Endothelial cell of umbilical vein (primary cell): ENCODE measurements at regions not wholly inside any gene's neighbourhood (a gene's known extent, or its start where the extent isn't known, plus 50 kb on each side); places are given as distances from the start of the nearest gene placed in this dataset.

Experiments
- BruUV-seq: library from RNA; stranded (reverse); fragments of 400-500 nt; replicated peaks from 2 replicates; lab custom pipeline; 2021; lab: Mats Ljungman, UMichigan
- CTCF ChIA-PET: fragments of 300-600, 350-600 bp; sonication (Branson Sonifier 250); formaldehyde crosslinking; loops from one replicate; lab custom pipeline; 2021; ENCODE audit warnings: antibody characterized with exemption, inconsistent platforms; lab: Charles Lee
- POLR2A ChIA-PET: fragments of 300-600, 350-600 bp; sonication (Branson Sonifier 250); formaldehyde crosslinking; loops from one replicate; lab custom pipeline; 2021; ENCODE audit warnings: antibody characterized with exemption, inconsistent platforms; lab: Charles Lee
- DNase-seq: peaks from one replicate; pipeline ENCODE4 v3.0.0-alpha.2; 2011; ENCODE audit warnings: low read depth, low spot score
- FAIRE-seq: peaks from 2 replicates; lab custom pipeline; 2011; peaks lifted over from hg19 to GRCh38; lab: Jason Lieb, UNC
- H2AFZ ChIP-seq: 2 replicates; pipeline ENCODE4 v1.6.0; 2012; ENCODE audit warnings: low read depth, low read length, control low read depth, inconsistent platforms
- H3K27ac ChIP-seq: 2 replicates; pipeline ENCODE4 v1.5.1; 2011; ENCODE audit warnings: low read depth, mild to moderate bottlenecking, control low read depth, low read length, moderate library complexity; ENCODE audit not compliant: insufficient read depth
- H3K27me3 ChIP-seq, 2 experiments: 2 replicates each; pipeline versions ENCODE4 v1.6.0 to v1.6.1; 2011; ENCODE audit warnings: low read length in 2 of 2, mixed read lengths in 1 of 2; ENCODE audit not compliant: control insufficient read depth in 2 of 2, insufficient read depth in 2 of 2
- H3K36me3 ChIP-seq, 2 experiments: 2 replicates in 1 of 2; 3 replicates in 1 of 2; pipeline ENCODE4 v1.5.1; 2011; ENCODE audit warnings: low read length in 2 of 2, mild to moderate bottlenecking in 1 of 2, moderate library complexity in 1 of 2; ENCODE audit not compliant: control insufficient read depth in 2 of 2, insufficient read depth in 2 of 2; ENCODE audit errors: extremely low read depth in 1 of 2
- H3K4me1 ChIP-seq: 3 replicates; pipeline ENCODE4 v1.5.1; 2011; ENCODE audit warnings: mild to moderate bottlenecking, low read length; ENCODE audit not compliant: control insufficient read depth, insufficient read depth; ENCODE audit errors: extremely low read depth
- H3K4me2 ChIP-seq: 2 replicates; pipeline ENCODE4 v1.6.1; 2011; ENCODE audit warnings: low read length, control low read depth, mixed read lengths; ENCODE audit not compliant: insufficient read depth
- H3K4me3 ChIP-seq, 3 experiments: fragments of 200-600 bp in 1 of 3; sonication (generic), shearing (Covaris generic) in 1 of 3; replicated peaks in 1 of 3; 2 replicates each; pipeline ENCODE4 v1.5.1; 2011 to 2016; ENCODE audit warnings: control low read depth in 3 of 3, low read length in 3 of 3, mild to moderate bottlenecking in 2 of 3, inconsistent platforms in 1 of 3, low read depth in 1 of 3, moderate library complexity in 1 of 3; ENCODE audit not compliant: insufficient read depth in 1 of 3
- H3K79me2 ChIP-seq: 2 replicates; pipeline ENCODE4 v1.6.0; 2012; ENCODE audit warnings: low read length, inconsistent platforms; ENCODE audit not compliant: control insufficient read depth, insufficient read depth
- H3K9ac ChIP-seq: replicated peaks from 2 replicates; pipeline ENCODE3; 2011; ENCODE audit warnings: low read length, control low read depth; ENCODE audit not compliant: insufficient read depth; ENCODE audit errors: extremely low read depth
- H3K9me1 ChIP-seq: replicated peaks from 3 replicates; pipeline ENCODE4 v1.6.0; 2011; ENCODE audit warnings: mild to moderate bottlenecking, low read length; ENCODE audit not compliant: control insufficient read depth, insufficient read depth; ENCODE audit errors: extremely low read depth
- H3K9me3 ChIP-seq: replicated peaks from 2 replicates; pipeline ENCODE4 v1.5.1; 2012; ENCODE audit warnings: low read length, inconsistent platforms; ENCODE audit not compliant: control insufficient read depth, insufficient read depth
- H4K20me1 ChIP-seq: replicated peaks from 2 replicates; pipeline ENCODE3; 2011; ENCODE audit warnings: mild to moderate bottlenecking, low read length; ENCODE audit not compliant: control insufficient read depth, insufficient read depth; ENCODE audit errors: extremely low read depth
- CTCF ChIP-seq, 2 donors: IDR thresholded peaks; 1 replicate in 1 of 2; 2 replicates in 1 of 2; pipeline ENCODE4 v1.5.1; 2011; ENCODE audit warnings: low read length in 2 of 2, mild to moderate bottlenecking in 2 of 2, moderate library complexity in 2 of 2, control low read depth in 1 of 2, inconsistent platforms in 1 of 2, low read depth in 1 of 2; ENCODE audit not compliant: insufficient read depth in 1 of 2; ENCODE audit errors: extremely low read depth in 1 of 2
- GATA2 ChIP-seq: IDR thresholded peaks from 2 replicates; pipeline ENCODE4 v1.7.0; 2011; ENCODE audit warnings: low read depth, mild to moderate bottlenecking, moderate library complexity, mixed read lengths, low read length; ENCODE audit not compliant: insufficient read length, insufficient read depth
- JUN ChIP-seq: IDR thresholded peaks from 2 replicates; pipeline ENCODE4 v1.6.1; 2011; ENCODE audit warnings: borderline replicate concordance, low read depth; ENCODE audit not compliant: insufficient read length, insufficient read depth
- MYC ChIP-seq: IDR thresholded peaks from one replicate; pipeline ENCODE4 v1.6.1; 2011; ENCODE audit warnings: mild to moderate bottlenecking, low read depth, low read length
- dilution Hi-C: fragments of 300-500 bp; cut with MboI; formaldehyde crosslinking; loops from one replicate; pipeline ENCODE4 v1.15.0; 2019; ENCODE audit warnings: low sequenced_read_pairs; ENCODE audit not compliant: extremely low pct_ligation_motif_present
- intact Hi-C: fragments of 100-400 bp; cut with micrococcal nuclease; formaldehyde crosslinking; loops from one replicate; pipeline ENCODE4 v1.10.0; 2022
- TF ChIP-seq, protein P1 (sequence below): IDR thresholded peaks from 2 replicates; pipeline ENCODE4 v1.6.1; 2011; ENCODE audit not compliant: insufficient read depth, insufficient read length

DNA sequence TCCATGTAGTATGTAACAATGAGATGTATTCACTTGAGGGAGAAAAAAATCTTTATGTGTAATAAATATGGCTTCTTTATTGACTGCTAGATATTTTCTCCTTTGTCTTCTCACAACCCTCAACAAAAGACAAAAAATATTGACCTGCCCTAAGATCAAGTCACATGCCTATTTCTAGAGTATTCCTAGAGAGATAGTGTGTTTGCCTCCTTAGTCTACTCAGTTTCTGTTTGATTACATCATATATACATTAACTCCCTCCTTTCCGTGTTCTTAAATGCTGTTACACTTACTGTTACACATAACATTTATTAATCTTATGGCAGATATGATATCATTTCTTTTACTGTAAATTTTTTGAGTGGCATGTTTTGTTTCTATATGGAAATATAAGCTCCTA lies 281.6 kb upstream of the RGS18 start:
- TF ChIP-seq JUN (no peak), GATA2 (no peak), CTCF (IDR thresholded peaks at IDR 0.05; ENCODE audit: extremely low read depth in 1 of 2, insufficient read depth in 1 of 2, low read depth in 1 of 2, low read length in 2 of 2) (no peak), MYC (no peak)
- TF ChIP-seq, protein P1, sequence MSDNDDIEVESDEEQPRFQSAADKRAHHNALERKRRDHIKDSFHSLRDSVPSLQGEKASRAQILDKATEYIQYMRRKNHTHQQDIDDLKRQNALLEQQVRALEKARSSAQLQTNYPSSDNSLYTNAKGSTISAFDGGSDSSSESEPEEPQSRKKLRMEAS: no peak
- H3K9me3 ChIP-seq: no peaks in the 10 kb centered on the region
- POLR2A ChIA-PET: no interaction called here
- BruUV-seq: no TSS peak
- FAIRE-seq (no peak), DNase-seq (no peak)
- H3K9ac ChIP-seq: no peak overlapping the region
- no peaks in the 10 kb centered on the region for H3K4me1 ChIP-seq
- no peaks in the 10 kb centered on the region for H3K27me3 ChIP-seq
- H3K4me2 ChIP-seq: no peak overlapping the region
- H2AFZ ChIP-seq: no peak overlapping the region
- dilution Hi-C loops (no loop called here), intact Hi-C loops (no loop called here)
- CTCF ChIA-PET: interaction anchor here (1.2 kb wide), 1 partner anchor 12 kb away, joined by 4 read pairs; no protein-coding TSS in a partner anchor
- no peak overlapping the region for H3K27ac ChIP-seq
- H3K9me1 ChIP-seq: no peaks in the 10 kb centered on the region
- H3K4me3 ChIP-seq: no peak overlapping the region
- H4K20me1 ChIP-seq: no peaks in the 10 kb centered on the region
- no peaks in the 10 kb centered on the region for H3K79me2 ChIP-seq
- no peaks in the 10 kb centered on the region for H3K36me3 ChIP-seq

DNA sequence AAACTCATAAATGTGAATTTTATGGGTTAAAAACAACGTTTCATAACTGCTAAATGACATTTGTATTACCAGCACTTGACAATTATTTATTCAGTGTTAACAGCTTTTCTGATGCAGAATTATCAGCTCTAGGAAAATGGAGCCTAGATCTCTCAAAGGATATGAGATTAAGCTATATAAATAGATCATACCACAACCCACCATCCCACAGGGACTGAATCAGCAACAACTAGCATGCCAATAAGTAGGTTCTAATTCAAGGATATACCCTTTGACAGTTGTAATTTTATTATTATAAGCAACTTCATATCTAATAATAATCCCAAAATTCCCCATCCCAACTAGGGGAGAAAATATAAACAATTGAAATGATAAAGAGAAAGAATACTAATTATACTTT lies 275.4 kb upstream of the RGS18 start:
- H3K4me2 ChIP-seq: no peak overlapping the region
- H3K27ac ChIP-seq: no peak overlapping the region
- no peak for DNase-seq
- dilution Hi-C loops: no loop called here
- no peaks in the 10 kb centered on the region for H3K79me2 ChIP-seq
- no peak overlapping the region for H2AFZ ChIP-seq
- no peaks in the 10 kb centered on the region for H3K27me3 ChIP-seq
- H3K36me3 ChIP-seq: no peaks in the 10 kb centered on the region
- TF ChIP-seq JUN: no peak
- TF ChIP-seq CTCF (IDR thresholded peaks at IDR 0.05; ENCODE audit: extremely low read depth in 1 of 2, insufficient read depth in 1 of 2, low read depth in 1 of 2, low read length in 2 of 2): no peak
- no peak for TF ChIP-seq GATA2
- H3K9me1 ChIP-seq: no peaks in the 10 kb centered on the region
- no TSS peak for BruUV-seq
- H3K4me1 ChIP-seq: no peaks in the 10 kb centered on the region
- no peaks in the 10 kb centered on the region for H4K20me1 ChIP-seq
- no peak overlapping the region for H3K9ac ChIP-seq
- CTCF ChIA-PET: interaction anchor here (0.9 to 1.2 kb wide), 2 partner anchors 10 to 32 kb away, joined by 3 to 4 read pairs; no protein-coding TSS in a partner anchor
- H3K9me3 ChIP-seq: no peaks in the 10 kb centered on the region
- no peak overlapping the region for H3K4me3 ChIP-seq
- no peak for FAIRE-seq
- intact Hi-C loops: no loop called here
- POLR2A ChIA-PET: no interaction called here
